ENCODE measurements at regions not wholly inside any gene's neighbourhood (a gene's known extent, or its start where the extent isn't known, plus 50 kb on each side); places are given as distances from the start of the nearest gene placed in this dataset.

DNA sequence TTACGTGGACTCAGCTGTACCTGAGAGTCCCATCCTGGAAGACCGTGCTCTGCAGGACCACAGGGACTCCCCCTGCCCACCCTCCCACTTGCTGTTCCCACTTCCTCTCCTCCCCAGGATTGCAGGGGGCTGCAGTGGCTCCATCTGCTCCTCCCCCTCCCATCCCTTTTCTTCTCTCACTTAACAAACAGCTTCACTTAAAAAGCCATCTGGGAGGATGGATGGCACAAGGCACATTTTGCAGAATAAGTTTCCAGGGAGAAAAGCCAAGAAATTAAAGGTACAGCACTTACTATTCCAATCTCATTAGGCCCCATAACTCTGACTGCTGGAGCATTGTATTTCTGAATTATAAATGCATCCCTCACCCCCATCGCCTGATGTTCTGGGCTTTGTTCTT is 458.7 kb downstream of the PTPRU start:
- no peak for TF ChIP-seq ZNF565 (CRISPR knock-in tag; conservative IDR thresholded peaks at IDR 0.05; ENCODE audit: low read depth)
- TF ChIP-seq TOX (CRISPR knock-in tag; IDR thresholded peaks at IDR 0.05; ENCODE audit: borderline replicate concordance), result no peak
- TF ChIP-seq TCF4 (CRISPR knock-in tag; IDR thresholded peaks at IDR 0.05; ENCODE audit: borderline replicate concordance), result no peak
- TF ChIP-seq ZNF8 (CRISPR knock-in tag; IDR thresholded peaks at IDR 0.05), result no peak
- ATAC-seq, result no peak

DNA sequence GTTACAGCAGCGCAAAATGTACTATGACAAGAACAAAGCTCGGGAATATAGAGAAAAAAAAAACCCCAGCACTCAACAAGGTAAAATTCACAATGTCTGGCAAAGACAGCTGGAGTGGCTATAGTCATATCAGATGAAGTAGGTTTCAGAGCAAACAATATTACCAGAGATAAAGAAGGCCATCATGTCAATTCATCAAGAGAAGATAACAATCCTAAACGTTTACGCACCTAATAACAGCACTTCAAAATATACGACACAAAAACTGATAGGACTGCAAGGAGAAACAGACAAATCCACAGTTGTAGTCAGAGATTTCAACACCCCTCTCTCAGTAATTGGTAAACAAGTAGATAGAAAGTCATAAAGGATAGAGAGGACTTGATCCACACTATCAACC is 455.2 kb downstream of the PTPRU start:
- no peak for ATAC-seq

DNA sequence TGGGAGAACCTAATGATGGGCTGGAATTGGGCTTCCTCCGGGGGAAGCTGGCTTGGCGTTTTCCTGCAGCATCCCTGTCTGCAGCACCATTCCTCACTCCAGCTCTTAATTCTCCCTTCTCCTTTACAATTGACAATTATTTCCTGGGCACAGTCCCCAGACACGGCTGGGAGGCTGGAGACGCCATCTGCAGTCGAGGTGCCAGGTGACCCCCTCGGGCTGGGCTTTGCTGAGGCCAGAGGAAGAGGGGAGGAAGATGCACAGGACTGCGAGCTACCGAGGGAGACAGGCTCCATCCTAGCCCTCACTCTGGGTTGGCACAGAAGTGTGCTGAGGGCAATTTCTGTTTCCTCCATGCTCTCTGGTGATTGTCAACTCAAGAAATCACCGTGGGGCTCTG is 453.8 kb downstream of the PTPRU start:
- TF ChIP-seq CSDC2 (CRISPR knock-in tag; IDR thresholded peaks at IDR 0.05) (no peak), ISL1 (CRISPR knock-in tag; IDR thresholded peaks at IDR 0.05) (no peak), TOX (CRISPR knock-in tag; IDR thresholded peaks at IDR 0.05; ENCODE audit: borderline replicate concordance) (no peak), ZNF8 (CRISPR knock-in tag; IDR thresholded peaks at IDR 0.05) (no peak), SNAI2 (CRISPR knock-in tag; IDR thresholded peaks at IDR 0.05) (no peak), ZNF565 (CRISPR knock-in tag; conservative IDR thresholded peaks at IDR 0.05; ENCODE audit: low read depth) (no peak), GLIS3 (CRISPR knock-in tag; IDR thresholded peaks at IDR 0.05) (no peak), RARB (CRISPR knock-in tag; IDR thresholded peaks at IDR 0.05) (no peak), ZFP3 (CRISPR knock-in tag; IDR thresholded peaks at IDR 0.05) (no peak), OSR1 (CRISPR knock-in tag; IDR thresholded peaks at IDR 0.05) (no peak), PPARA (CRISPR knock-in tag; IDR thresholded peaks at IDR 0.05; ENCODE audit: borderline replicate concordance) (no peak), ARNTL (CRISPR knock-in tag; IDR thresholded peaks at IDR 0.05; ENCODE audit: borderline replicate concordance, low read depth) (no peak), ZFP30 (CRISPR knock-in tag; IDR thresholded peaks at IDR 0.05) (no peak), ZC3H10 (CRISPR knock-in tag; IDR thresholded peaks at IDR 0.05) (no peak), BACH2 (CRISPR knock-in tag; IDR thresholded peaks at IDR 0.05; ENCODE audit: borderline replicate concordance) (no peak), ESRRG (CRISPR knock-in tag; IDR thresholded peaks at IDR 0.05) (no peak)
- TF ChIP-seq, protein P1, sequence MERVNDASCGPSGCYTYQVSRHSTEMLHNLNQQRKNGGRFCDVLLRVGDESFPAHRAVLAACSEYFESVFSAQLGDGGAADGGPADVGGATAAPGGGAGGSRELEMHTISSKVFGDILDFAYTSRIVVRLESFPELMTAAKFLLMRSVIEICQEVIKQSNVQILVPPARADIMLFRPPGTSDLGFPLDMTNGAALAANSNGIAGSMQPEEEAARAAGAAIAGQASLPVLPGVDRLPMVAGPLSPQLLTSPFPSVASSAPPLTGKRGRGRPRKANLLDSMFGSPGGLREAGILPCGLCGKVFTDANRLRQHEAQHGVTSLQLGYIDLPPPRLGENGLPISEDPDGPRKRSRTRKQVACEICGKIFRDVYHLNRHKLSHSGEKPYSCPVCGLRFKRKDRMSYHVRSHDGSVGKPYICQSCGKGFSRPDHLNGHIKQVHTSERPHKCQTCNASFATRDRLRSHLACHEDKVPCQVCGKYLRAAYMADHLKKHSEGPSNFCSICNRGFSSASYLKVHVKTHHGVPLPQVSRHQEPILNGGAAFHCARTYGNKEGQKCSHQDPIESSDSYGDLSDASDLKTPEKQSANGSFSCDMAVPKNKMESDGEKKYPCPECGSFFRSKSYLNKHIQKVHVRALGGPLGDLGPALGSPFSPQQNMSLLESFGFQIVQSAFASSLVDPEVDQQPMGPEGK (CRISPR knock-in tag; IDR thresholded peaks at IDR 0.05; ENCODE audit: borderline replicate concordance), result no peak
- TF ChIP-seq, protein P2, sequence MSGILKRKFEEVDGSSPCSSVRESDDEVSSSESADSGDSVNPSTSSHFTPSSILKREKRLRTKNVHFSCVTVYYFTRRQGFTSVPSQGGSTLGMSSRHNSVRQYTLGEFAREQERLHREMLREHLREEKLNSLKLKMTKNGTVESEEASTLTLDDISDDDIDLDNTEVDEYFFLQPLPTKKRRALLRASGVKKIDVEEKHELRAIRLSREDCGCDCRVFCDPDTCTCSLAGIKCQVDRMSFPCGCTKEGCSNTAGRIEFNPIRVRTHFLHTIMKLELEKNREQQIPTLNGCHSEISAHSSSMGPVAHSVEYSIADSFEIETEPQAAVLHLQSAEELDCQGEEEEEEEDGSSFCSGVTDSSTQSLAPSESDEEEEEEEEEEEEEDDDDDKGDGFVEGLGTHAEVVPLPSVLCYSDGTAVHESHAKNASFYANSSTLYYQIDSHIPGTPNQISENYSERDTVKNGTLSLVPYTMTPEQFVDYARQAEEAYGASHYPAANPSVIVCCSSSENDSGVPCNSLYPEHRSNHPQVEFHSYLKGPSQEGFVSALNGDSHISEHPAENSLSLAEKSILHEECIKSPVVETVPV (CRISPR knock-in tag; IDR thresholded peaks at IDR 0.05), result no peak
- TF ChIP-seq, protein P3, sequence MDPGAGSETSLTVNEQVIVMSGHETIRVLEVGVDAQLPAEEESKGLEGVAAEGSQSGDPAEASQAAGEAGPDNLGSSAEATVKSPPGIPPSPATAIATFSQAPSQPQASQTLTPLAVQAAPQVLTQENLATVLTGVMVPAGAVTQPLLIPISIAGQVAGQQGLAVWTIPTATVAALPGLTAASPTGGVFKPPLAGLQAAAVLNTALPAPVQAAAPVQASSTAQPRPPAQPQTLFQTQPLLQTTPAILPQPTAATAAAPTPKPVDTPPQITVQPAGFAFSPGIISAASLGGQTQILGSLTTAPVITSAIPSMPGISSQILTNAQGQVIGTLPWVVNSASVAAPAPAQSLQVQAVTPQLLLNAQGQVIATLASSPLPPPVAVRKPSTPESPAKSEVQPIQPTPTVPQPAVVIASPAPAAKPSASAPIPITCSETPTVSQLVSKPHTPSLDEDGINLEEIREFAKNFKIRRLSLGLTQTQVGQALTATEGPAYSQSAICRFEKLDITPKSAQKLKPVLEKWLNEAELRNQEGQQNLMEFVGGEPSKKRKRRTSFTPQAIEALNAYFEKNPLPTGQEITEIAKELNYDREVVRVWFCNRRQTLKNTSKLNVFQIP (CRISPR knock-in tag; IDR thresholded peaks at IDR 0.05; ENCODE audit: borderline replicate concordance, low read depth), result no peak
- TF ChIP-seq, protein P4, sequence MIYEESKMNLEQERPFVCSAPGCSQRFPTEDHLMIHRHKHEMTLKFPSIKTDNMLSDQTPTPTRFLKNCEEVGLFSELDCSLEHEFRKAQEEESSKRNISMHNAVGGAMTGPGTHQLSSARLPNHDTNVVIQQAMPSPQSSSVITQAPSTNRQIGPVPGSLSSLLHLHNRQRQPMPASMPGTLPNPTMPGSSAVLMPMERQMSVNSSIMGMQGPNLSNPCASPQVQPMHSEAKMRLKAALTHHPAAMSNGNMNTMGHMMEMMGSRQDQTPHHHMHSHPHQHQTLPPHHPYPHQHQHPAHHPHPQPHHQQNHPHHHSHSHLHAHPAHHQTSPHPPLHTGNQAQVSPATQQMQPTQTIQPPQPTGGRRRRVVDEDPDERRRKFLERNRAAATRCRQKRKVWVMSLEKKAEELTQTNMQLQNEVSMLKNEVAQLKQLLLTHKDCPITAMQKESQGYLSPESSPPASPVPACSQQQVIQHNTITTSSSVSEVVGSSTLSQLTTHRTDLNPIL (CRISPR knock-in tag; IDR thresholded peaks at IDR 0.05; ENCODE audit: low read depth), result no peak
- ATAC-seq, result no peak

More for the DNA sequence above, 455.2 kb downstream of the PTPRU start:
- TF ChIP-seq GLIS3 (CRISPR knock-in tag; IDR thresholded peaks at IDR 0.05) (no peak), TOX (CRISPR knock-in tag; IDR thresholded peaks at IDR 0.05; ENCODE audit: borderline replicate concordance) (no peak), ISL1 (CRISPR knock-in tag; IDR thresholded peaks at IDR 0.05) (no peak), OSR1 (CRISPR knock-in tag; IDR thresholded peaks at IDR 0.05) (no peak), ZNF8 (CRISPR knock-in tag; IDR thresholded peaks at IDR 0.05) (no peak), SNAI2 (CRISPR knock-in tag; IDR thresholded peaks at IDR 0.05) (no peak), PPARA (CRISPR knock-in tag; IDR thresholded peaks at IDR 0.05; ENCODE audit: borderline replicate concordance) (no peak), RARB (CRISPR knock-in tag; IDR thresholded peaks at IDR 0.05) (no peak)
- TF ChIP-seq, protein P2 (CRISPR knock-in tag; IDR thresholded peaks at IDR 0.05), result no peak
- TF ChIP-seq, protein P3 (CRISPR knock-in tag; IDR thresholded peaks at IDR 0.05; ENCODE audit: borderline replicate concordance, low read depth), result no peak
- TF ChIP-seq, protein P5, sequence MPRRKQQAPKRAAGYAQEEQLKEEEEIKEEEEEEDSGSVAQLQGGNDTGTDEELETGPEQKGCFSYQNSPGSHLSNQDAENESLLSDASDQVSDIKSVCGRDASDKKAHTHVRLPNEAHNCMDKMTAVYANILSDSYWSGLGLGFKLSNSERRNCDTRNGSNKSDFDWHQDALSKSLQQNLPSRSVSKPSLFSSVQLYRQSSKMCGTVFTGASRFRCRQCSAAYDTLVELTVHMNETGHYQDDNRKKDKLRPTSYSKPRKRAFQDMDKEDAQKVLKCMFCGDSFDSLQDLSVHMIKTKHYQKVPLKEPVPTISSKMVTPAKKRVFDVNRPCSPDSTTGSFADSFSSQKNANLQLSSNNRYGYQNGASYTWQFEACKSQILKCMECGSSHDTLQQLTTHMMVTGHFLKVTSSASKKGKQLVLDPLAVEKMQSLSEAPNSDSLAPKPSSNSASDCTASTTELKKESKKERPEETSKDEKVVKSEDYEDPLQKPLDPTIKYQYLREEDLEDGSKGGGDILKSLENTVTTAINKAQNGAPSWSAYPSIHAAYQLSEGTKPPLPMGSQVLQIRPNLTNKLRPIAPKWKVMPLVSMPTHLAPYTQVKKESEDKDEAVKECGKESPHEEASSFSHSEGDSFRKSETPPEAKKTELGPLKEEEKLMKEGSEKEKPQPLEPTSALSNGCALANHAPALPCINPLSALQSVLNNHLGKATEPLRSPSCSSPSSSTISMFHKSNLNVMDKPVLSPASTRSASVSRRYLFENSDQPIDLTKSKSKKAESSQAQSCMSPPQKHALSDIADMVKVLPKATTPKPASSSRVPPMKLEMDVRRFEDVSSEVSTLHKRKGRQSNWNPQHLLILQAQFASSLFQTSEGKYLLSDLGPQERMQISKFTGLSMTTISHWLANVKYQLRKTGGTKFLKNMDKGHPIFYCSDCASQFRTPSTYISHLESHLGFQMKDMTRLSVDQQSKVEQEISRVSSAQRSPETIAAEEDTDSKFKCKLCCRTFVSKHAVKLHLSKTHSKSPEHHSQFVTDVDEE (CRISPR knock-in tag; IDR thresholded peaks at IDR 0.05), result no peak
